SKM-1 (cell line): ENCODE measurements at regions not wholly inside any gene's neighbourhood (a gene's known extent, or its start where the extent isn't known, plus 50 kb on each side); places are given as distances from the start of the nearest gene placed in this dataset.

Experiments used
- DNase-seq: peaks from one replicate; lab custom pipeline; 2025; ENCODE audit not compliant: unreplicated experiment; lab: John Stamatoyannopoulos, UW

DNA sequence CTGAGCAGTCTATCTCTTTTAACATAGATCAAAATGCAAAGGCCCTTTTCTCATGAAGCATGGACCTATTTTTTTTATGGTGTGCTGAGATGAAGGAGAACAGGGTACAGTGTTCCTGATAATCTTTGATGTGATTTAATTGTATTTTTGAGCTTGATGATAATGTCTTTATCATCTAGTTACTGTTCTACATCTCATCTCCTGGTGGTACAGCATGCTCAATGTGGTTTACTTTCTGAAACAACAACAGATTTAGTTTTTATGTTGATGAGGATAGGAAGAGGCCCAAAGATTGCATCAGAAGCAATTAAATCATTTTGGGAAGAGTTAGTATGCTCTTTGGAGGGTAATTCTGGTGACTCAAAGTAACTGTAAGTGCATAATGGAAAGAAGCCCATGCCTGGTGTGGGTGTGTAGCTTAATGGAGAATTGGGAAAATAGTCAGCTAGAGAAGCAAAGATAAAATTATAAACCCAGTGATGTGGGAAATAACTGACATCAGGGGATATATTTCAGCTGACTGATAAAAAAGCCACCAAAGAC lies 123.0 kb upstream of the KCNN2 start:
- DNase-seq, result no peak

DNA sequence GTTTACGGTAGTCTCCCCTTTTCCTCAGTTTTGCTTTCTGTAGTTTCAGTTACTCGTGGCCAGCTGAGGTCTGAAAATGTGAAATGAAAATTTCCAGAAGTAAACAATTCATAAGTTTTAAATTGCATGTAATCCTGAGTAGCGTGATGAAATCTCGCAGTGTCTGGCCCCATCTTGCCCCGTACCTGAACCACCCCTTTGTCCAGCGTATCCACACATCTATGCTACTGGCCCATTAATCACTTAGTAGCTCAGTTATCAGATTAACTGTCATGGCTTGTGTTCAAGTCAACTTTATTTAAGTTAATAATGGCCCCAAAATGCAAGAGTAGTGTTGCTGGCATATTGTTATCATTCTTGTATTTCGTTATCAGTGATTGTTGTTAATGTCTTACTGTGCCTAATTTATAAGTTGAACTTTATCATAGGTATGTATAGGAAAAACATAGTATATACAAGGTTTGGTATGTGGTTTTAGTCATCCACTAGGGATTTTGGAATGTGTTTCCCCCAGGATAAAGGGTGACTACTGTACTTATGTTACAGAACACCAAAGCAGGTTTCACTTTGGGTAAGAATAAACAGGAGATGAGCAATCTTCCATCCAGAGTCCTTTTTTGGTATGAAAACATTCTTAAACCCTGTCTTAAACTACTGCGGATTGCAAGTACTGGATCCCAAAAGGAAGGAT lies 118.4 kb upstream of the KCNN2 start:
- no peak for DNase-seq

DNA sequence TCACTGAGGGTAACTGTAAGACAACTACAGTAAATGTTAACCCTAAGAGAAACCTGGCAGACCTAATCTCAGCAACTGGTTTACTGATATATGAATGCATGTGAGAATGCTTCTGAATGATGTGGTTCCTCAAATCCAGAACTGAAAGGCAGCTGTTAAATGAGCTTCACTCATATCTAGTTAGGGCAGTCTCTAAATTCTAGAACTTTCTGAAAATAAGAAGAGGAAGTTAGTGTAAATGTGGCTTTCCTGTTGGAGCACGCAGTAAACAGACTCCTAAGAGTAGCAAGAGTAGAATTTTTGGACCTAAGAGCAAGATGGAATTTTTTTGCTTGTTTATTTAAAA lies 117.9 kb upstream of the KCNN2 start:
- DNase-seq, result no peak

DNA sequence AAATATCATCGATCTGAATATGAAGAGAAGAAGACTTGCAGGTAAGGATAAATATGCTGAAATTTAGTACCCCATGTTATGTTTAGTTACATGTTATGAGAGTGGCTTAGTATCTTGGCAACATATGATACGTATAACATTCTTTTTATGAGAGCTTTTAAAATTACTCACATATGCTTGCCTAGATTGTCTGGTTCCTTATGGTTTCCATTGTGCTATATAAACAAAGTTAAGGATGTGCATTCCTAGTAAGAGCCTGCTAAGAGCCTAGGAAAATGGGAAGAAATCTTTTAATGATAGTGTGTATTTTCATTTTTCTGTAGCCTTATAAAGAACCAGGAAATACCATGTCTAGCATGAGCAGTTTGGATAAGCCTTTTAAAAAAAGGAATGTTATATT lies 112.0 kb upstream of the KCNN2 start:
- DNase-seq, result no peak

DNA sequence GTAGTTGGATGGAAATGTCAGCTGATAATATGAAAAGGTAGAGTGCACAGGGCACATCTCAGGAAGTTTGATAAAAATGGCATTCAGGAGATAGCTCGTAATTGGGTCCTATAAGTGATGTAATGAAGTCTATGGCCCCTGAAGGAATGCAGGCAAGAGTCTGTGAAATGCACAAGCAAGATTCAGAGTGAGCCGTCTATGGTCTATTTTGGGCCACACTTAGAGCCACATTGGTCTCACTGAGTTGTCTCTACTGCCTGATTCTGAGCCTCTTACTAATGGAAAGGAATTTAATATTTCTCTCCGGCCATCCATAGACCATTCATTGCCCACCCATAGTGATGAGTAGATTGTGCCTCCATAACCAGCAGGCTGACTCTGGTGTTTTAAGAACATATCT lies 111.3 kb upstream of the KCNN2 start:
- no peak for DNase-seq

DNA sequence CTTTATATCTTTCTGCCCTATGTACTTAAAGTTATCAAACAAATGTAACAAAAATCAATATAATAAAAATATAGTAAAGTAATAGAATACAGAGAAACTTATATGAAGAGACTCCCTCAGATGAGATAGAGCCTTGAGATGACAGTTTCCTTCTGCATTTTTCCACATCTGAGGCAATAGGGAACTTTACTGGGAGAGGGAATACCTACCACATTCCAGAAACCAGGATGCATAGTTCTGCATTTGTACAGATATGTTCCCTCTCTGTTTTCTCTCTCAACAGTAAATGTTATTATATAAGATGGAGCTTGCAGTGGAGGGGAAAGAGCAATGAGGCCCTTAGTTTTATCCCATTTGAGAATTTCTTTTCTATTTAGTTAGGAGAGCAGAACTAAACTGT lies 109.6 kb upstream of the KCNN2 start:
- DNase-seq, result no peak

DNA sequence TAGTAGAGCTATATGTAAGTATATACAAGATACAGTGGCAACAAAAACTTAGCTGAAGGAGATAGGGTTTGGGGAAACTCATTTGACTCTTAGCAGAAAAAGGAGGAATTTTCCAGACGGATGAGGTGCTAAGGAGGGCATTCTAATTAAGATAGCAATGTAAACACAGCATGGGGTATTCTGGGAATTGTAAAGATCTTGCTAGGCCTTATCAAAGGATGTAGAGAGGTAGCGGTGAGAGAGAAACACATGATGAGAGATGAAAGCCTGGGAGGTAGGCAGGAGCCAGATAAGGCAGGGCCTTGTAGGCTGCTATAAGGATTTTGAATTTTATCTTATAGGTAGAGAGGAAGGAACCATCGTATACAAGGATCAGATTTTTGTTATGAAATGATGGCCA lies 106.6 kb upstream of the KCNN2 start:
- no peak for DNase-seq

DNA sequence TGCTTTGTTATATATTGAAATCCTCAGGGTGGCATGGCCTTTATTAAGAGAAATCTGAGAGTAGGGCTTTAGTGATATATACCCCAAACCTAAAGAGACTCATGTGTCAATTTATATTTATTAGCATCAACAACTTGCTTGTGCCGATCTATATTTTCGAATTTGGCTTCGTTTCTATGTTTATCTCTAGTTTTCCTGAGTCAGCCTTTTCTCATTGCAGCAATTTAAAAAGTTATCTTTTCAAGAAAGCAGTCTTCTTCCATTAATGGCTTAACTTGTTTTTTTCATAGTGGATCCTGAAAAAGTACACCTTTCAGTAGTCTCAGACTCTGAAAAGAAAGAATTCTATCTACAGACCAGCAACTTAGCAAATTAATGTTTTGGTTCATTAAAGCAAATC lies 99.9 kb upstream of the KCNN2 start:
- no peak for DNase-seq

DNA sequence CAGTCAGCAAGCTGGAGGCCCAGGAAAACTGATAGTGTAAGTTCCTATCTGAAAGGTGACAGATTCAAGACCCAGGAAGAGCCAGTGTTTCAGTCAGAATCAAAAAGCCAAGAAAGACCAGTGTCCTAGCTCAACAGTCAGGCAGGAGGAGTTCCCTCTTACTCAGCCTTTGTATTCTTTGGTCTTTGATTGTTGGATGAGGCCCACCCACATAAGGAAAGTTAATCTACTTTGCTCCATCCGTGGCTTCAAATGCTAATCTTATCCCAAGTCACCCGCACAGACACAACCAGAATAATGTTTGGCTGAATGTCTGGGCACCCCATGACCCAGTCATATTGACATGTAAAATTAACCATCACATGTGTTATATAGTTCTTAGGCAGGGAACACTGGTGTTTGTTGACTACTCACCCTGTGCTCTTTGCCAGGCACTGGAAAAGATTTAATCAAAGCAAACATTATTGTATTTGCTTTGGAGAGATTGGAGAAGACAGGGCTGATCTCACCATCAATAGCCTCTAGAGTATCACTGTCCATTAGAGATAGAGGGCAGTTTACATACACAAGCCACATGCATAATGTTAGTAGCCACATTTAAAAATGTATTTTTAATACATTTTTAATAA lies 96.3 kb upstream of the KCNN2 start:
- no peak for DNase-seq

DNA sequence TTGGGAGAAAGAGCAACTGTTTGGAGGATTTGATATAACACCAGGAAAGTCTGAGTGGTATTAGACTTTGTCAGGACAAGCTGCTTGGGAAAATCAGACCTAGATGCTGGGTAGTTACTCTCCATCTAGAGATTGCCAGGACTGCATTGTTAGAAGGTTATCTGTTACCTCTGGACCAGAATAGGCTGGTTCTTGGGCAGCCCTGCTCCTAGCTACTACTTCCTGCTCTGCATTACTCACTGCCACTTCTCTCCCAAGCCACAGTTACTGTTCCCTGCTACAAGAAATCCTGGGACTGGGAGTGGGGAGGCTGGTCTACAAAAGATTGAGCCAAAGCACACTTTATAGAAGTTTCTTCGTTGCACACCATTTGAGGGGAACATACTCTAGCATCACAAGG lies 95.5 kb upstream of the KCNN2 start:
- no peak for DNase-seq

DNA sequence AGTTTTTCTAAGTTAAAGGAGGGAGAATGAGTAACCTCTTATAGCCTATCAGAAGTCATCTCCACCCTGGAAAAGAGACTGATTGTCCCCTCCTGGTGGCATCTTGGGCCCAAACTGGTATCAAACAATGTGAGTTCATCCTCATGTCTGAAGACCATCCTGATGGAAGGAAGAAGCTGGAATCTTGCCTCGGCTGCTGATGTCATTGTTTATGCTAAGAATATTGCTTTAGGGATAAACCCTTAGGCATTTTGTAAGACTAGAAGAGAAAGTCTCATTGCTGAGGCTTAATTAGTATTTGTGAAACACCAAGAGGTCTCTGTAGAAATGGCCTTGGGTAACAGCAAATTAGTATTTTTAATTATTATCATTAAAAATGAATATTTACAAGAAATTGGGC lies 65.7 kb upstream of the KCNN2 start:
- DNase-seq, result no peak

DNA sequence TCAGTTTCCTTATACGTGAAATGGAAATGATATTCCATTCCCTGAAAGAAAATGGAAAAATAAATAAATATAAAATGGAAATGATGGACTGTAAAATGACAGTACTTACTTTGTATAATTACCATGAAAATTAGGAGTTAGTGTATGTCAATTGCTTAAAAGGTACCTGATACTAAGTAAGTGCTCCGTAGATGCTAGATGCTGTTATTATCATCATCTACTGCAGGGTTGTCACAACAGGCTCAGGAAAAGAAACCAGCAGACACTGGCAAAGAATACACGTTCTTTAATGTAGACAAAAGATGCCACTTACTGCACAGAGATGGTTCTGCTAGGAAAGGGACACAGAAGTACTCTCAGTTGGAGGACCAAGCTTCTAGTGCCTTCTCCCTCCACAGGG lies 64.0 kb upstream of the KCNN2 start:
- DNase-seq, result no peak

DNA sequence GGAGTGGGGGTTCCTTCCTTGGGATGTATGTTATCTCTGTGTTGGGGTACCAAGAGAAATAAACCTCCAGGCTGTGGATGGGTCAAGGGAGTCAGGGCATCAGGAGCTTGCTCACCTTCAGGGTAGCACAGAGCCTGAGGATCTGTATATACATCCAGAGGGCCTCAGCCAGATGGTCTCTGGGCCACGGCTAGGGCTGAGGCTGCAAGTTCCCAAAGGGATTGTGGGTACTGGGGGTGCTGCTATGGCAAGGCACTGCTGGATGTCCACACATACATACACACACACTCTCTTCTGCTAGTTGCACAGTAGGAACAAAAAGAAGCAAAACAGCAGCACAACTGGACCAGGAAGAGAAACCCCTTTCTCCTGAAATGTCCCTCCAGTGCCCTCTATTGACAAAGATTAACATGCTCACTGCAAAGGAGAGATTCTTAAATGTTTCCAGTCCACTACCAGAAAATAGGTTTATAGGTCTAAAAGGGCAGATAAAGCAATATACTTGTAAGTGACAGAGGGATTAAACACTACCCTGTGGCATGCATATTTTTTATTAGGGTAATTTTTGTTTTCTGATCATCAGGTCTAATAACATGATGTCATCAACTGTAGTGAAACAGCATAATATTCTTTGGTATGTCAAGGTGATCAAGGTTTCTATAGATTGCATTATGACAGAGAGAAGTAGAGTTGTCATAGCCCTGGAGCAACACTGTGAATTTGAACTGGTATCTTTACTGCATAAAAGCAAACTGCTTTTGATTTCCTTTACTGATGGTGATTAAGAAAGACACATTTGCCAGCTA lies 56.3 kb upstream of the KCNN2 start:
- DNase-seq, result no peak

DNA sequence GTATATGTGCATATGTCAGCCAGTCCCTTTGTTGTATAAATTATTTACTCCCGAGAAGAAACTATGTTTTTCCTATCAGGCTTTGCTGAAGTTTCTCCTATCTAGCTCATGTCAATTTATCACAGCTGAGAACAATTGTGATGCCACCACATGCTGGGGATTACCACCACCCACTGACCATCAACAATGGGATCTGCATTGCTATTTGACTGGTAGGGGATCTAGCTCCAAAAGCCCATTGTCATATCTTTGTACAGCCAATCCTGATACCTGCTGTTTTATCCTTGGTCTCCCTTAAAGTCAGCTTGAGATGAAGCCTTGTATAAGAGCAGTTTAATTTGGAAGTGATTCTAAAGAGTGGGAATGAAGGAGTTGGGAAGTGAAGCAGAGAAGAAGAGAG lies 53.9 kb upstream of the KCNN2 start:
- DNase-seq, result no peak

DNA sequence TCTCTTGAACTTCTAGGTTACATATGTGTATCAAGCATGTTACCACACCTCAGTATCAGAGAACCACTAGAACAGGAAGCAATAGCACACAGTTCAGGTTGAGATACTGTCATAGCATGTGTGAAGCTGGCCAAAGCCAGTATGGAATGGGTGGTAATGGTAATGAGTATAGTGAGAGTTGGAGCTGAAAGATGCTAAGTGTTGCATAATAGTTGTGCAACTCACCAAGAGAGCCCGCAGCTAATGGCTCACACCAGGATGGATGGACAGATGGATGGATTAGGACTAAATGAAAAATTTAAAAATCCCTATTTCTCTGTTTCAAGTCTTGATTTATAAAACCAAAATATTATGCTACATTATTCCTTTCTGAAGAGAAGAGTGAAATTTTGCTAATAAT lies 53.4 kb upstream of the KCNN2 start:
- no peak for DNase-seq

DNA sequence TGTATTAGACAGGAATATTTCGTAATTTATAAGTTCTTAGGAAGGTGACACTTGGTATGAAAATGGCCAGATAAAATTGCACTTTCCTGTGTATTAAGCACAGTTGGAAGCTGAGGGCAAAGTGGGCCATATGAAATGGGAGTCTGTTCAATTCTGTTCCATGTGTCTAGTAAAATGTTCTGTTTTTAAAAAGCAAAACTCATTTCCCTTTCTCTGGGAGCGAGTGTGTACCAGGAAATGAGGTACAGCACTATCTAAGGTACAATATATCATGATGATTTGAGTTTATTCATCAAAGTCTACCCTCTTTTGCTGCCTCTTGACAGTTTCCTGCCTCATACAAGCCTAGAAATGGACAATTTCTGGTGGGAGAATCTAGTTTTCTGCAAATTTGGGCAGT lies 51.2 kb upstream of the KCNN2 start:
- DNase-seq, result no peak

DNA sequence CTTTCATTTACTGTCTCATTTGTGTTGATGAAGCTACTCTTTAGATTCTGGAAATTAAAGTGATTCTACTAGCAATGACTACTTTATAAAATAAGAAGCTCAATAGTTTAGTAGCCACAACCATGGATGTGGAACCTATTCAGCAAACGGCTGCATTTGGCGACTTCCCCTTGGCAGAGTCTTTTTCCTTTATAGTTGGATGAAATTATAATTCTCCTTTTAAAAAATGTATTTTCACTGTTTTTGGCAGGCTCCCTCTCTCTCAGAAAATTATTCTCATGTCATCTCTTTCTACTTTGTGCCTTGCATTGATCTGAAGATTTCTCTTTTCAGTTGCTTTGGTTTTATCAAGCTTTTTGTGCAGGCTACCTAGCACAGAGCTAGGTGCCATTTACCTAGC lies 50.6 kb upstream of the KCNN2 start:
- no peak for DNase-seq

DNA sequence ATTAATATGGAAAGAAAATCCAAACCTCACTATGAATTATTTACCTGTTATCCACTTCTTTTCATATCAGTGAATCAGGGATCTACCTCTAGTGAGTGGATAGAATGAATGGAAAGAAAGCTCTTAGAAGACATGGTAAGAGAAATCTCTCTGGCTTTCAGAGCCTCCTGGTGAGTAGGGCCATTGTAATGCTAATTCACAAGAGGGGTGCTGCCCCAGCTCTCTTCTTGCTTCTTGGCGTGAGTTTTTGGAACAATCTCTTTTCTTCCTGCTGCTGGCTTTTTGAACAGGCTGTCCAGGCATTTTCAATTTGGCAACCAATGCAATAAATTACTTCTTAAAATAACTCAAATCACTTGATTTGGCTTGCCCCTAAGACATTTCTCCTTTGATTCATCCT lies 49.9 kb upstream of the KCNN2 start:
- no peak for DNase-seq
